ENCODE measurements at regions not wholly inside any gene's neighbourhood (a gene's known extent, or its start where the extent isn't known, plus 50 kb on each side); places are given as distances from the start of the nearest gene placed in this dataset.

GRCh38 chr3:154061001-154061370 is 60.2 kb upstream of the ARHGEF26 start:
- intact Hi-C loops (cut with micrococcal nuclease): no loop called here
- Mint-ChIP-seq H3K27ac (no peak overlapping the region), H3K4me1 (ENCODE audit: low read depth) (no peaks in the 10 kb centered on the region), H3K27me3 (no peaks in the 10 kb centered on the region), H3K36me3 (ENCODE audit: low read depth) (no peaks in the 10 kb centered on the region), H3K4me3 (no peak overlapping the region), H3K9me3 (peaks cover 7% of the 10 kb centered on the region)

- intact Hi-C loops (cut with micrococcal nuclease): no loop called here
- Mint-ChIP-seq H3K27me3 (no peaks in the 10 kb centered on the region), H3K9me3 (peaks cover 7% of the 10 kb centered on the region), H3K4me1 (ENCODE audit: low read depth) (no peaks in the 10 kb centered on the region), H3K4me3 (no peak overlapping the region), H3K36me3 (ENCODE audit: low read depth) (no peaks in the 10 kb centered on the region), H3K27ac (no peak overlapping the region)
Observed at GRCh38 chr3:154062513-154062912, 58.7 kb upstream of the ARHGEF26 start.

GRCh38 chr3:154071146-154071545 is 50.0 kb upstream of the ARHGEF26 start:
- H3K4me3 Mint-ChIP-seq: no peak overlapping the region
- no peak overlapping the region for H3K27ac Mint-ChIP-seq
- no peaks in the 10 kb centered on the region for H3K27me3 Mint-ChIP-seq
- peaks cover 10% of the 10 kb centered on the region for H3K9me3 Mint-ChIP-seq
- no peaks in the 10 kb centered on the region for H3K36me3 Mint-ChIP-seq (ENCODE audit: low read depth)
- intact Hi-C loops (cut with micrococcal nuclease): no loop called here
- no peaks in the 10 kb centered on the region for H3K4me1 Mint-ChIP-seq (ENCODE audit: low read depth)
